Smooth muscle cell (in vitro differentiated cells): ENCODE measurements at regions not wholly inside any gene's neighbourhood (a gene's known extent, or its start where the extent isn't known, plus 50 kb on each side); places are given as distances from the start of the nearest gene placed in this dataset.

ENCODE experiments used
- DNase-seq: peaks from one replicate; lab custom pipeline; 2025; ENCODE audit not compliant: unreplicated experiment; lab: John Stamatoyannopoulos, UW
- H2AFZ ChIP-seq: fragments of 200-600 bp; sonication (generic); 2 replicates; pipeline ENCODE4 v1.6.0; 2016; ENCODE audit warnings: antibody characterized with exemption, low read depth, mild to moderate bottlenecking
- H3F3A ChIP-seq: fragments of 200-600 bp; sonication (generic); 2 replicates; pipeline ENCODE4 v1.6.0; 2017; ENCODE audit warnings: antibody characterized with exemption, low read depth
- H3K27ac ChIP-seq: fragments of 200-600 bp; sonication (generic); 2 replicates; pipeline ENCODE4 v1.5.1; 2016; ENCODE audit warnings: low read depth, mild to moderate bottlenecking
- H3K27me3 ChIP-seq: fragments of 200-600 bp; sonication (generic); 2 replicates; pipeline ENCODE4 v1.6.1; 2016; ENCODE audit warnings: low read depth, mild to moderate bottlenecking
- H3K36me3 ChIP-seq: fragments of 200-600 bp; sonication (generic); 2 replicates; pipeline ENCODE4 v1.5.1; 2016; ENCODE audit warnings: low read depth
- H3K4me1 ChIP-seq: fragments of 200-600 bp; sonication (generic); 2 replicates; pipeline ENCODE4 v1.5.1; 2016; ENCODE audit warnings: low read depth
- H3K4me2 ChIP-seq: fragments of 200-600 bp; sonication (generic); 2 replicates; pipeline ENCODE4 v1.6.0; 2016; ENCODE audit warnings: mild to moderate bottlenecking
- H3K4me3 ChIP-seq: fragments of 200-600 bp; sonication (generic); 2 replicates; pipeline ENCODE4 v1.5.1; 2016; ENCODE audit warnings: mild to moderate bottlenecking
- H3K79me2 ChIP-seq: fragments of 200-600 bp; sonication (generic); 2 replicates; pipeline ENCODE4 v1.6.0; 2016; ENCODE audit warnings: low read depth, mild to moderate bottlenecking
- H3K9ac ChIP-seq: fragments of 200-600 bp; sonication (generic); 2 replicates; pipeline ENCODE4 v1.6.0; 2016; ENCODE audit warnings: low read depth
- H3K9me3 ChIP-seq: fragments of 200-600 bp; sonication (generic); replicated peaks from 2 replicates; pipeline ENCODE4 v1.5.1; 2016; ENCODE audit warnings: low read depth
- H4K20me1 ChIP-seq: fragments of 200-600 bp; sonication (generic); 2 replicates; pipeline ENCODE4 v1.6.0; 2016; ENCODE audit warnings: low read depth
- WGBS: methylation state at CpG from one replicate; pipeline ENCODE4 v1.1.7; 2016; ENCODE audit warnings: low lambda C conversion rate; 5-methylcytosine and 5-hydroxymethylcytosine counted together
- TF ChIP-seq, protein P1 (sequence below): fragments of 200-600 bp; sonication (generic); IDR thresholded peaks from 2 replicates; pipeline ENCODE4 v1.5.1; 2017; ENCODE audit warnings: borderline replicate concordance, mild to moderate bottlenecking, antibody characterized with exemption; ENCODE audit not compliant: insufficient read depth, poor library complexity, severe bottlenecking

DNA sequence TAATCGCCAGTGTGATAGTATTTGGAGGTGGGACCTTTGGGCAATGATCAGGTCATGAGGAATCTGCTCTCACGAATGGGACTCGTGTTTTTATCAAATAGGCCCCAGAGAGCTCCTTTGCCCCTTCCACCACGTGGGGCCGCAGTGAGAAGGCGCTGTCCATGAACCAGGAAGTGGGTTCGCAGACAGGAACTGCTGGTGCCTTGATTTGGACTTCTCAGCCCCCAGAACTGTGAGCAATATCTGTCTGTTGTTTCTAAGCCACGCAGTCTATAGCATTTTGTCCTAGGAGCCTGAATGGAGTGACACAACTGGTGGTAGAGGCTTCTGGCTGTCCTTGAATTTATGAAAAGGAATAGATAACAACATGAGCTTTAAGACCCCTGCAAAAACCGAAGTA is 111.2 kb upstream of the HDAC4 start:
- no peaks in the 10 kb centered on the region for H3K79me2 ChIP-seq
- H3K4me3 ChIP-seq = no peak overlapping the region
- no peaks in the 10 kb centered on the region for H3K4me1 ChIP-seq
- TF ChIP-seq, protein P1, sequence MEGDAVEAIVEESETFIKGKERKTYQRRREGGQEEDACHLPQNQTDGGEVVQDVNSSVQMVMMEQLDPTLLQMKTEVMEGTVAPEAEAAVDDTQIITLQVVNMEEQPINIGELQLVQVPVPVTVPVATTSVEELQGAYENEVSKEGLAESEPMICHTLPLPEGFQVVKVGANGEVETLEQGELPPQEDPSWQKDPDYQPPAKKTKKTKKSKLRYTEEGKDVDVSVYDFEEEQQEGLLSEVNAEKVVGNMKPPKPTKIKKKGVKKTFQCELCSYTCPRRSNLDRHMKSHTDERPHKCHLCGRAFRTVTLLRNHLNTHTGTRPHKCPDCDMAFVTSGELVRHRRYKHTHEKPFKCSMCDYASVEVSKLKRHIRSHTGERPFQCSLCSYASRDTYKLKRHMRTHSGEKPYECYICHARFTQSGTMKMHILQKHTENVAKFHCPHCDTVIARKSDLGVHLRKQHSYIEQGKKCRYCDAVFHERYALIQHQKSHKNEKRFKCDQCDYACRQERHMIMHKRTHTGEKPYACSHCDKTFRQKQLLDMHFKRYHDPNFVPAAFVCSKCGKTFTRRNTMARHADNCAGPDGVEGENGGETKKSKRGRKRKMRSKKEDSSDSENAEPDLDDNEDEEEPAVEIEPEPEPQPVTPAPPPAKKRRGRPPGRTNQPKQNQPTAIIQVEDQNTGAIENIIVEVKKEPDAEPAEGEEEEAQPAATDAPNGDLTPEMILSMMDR = no peak
- no peak overlapping the region for H3K27ac ChIP-seq
- no peak overlapping the region for H2AFZ ChIP-seq
- H3F3A ChIP-seq = no peaks in the 10 kb centered on the region
- no peaks in the 10 kb centered on the region for H3K36me3 ChIP-seq
- no peak overlapping the region for H3K4me2 ChIP-seq
- DNase-seq = no peak
- no peaks in the 10 kb centered on the region for H4K20me1 ChIP-seq
- WGBS = 84% methylated on average over 9 of the region's 9 CpGs
- H3K9ac ChIP-seq = no peak overlapping the region
- no peaks in the 10 kb centered on the region for H3K27me3 ChIP-seq
- no peaks in the 10 kb centered on the region for H3K9me3 ChIP-seq

DNA sequence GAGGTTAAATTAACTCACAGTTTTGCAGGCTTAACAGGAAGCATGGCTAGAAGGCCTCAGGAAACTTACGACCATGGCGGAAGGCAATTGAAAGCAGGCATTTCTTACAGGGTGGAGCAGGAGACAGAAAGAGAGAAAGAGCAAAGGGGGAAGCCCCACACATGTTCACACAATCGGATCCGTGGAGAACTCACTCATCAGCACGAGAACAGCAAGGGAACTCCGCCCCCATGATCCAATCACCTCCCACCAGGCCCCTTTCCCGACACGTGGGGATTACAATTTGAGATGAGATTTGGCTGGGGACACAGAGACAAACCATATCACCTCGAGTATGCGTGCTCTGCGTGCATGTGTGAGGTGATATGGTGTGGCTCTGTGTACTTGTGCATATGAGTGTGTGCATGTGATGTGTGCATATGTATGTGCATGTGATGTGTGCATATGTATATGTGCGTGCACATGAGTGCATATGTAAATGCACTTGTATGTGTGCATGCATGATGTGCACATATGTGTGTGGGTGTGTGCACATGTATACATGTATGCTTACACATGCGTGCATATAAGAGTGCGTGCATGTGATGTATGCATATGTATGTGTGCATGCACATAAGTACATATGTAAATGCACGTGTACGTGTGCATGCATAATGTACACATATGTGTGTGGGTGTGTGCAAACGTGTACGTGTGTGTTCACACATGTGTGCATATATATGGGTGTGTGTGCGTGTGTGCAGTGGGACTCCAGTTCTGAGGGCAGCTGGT is 108.7 kb upstream of the HDAC4 start:
- H3K79me2 ChIP-seq = no peaks in the 10 kb centered on the region
- no peaks in the 10 kb centered on the region for H3K27me3 ChIP-seq
- no peaks in the 10 kb centered on the region for H3K4me1 ChIP-seq
- TF ChIP-seq, protein P1 = no peak
- no peak overlapping the region for H2AFZ ChIP-seq
- H3K4me3 ChIP-seq = no peak overlapping the region
- no peak overlapping the region for H3K27ac ChIP-seq
- no peak overlapping the region for H3K9ac ChIP-seq
- 82% methylated on average over 19 of the region's 19 CpGs for WGBS
- H3F3A ChIP-seq = no peaks in the 10 kb centered on the region
- no peak for DNase-seq
- H3K9me3 ChIP-seq = no peaks in the 10 kb centered on the region
- no peak overlapping the region for H3K4me2 ChIP-seq
- H4K20me1 ChIP-seq = no peaks in the 10 kb centered on the region
- no peaks in the 10 kb centered on the region for H3K36me3 ChIP-seq

DNA sequence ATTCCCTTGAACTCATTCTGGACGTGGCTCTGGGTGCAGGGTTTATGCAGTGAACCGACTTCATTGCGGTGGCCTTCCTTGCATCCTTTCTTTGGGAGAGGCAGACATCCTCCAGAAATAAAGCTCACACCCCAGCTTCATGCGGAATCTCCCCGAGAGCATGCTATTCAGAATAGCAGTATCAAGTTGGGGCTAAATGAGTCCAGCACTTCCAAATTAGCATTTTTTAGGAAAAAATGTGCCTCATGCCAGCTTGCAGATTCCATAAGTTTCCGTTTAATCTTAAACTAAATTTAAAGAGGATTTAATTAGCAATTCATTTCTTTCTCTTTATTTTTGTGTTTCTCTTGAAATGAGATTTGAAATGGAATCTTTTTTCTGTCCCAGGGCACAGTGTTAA is 107.4 kb upstream of the HDAC4 start:
- no peak for DNase-seq
- 89% methylated on average over 6 of the region's 6 CpGs for WGBS
- H2AFZ ChIP-seq = no peak overlapping the region

More for the DNA sequence above, 107.4 kb upstream of the HDAC4 start:
- Histone ChIP-seq H3K36me3 (no peaks in the 10 kb centered on the region), H3K4me1 (no peaks in the 10 kb centered on the region), H3K27me3 (no peaks in the 10 kb centered on the region), H3K4me3 (no peak overlapping the region), H3K79me2 (no peaks in the 10 kb centered on the region), H4K20me1 (no peaks in the 10 kb centered on the region), H3F3A (no peaks in the 10 kb centered on the region), H3K9ac (no peak overlapping the region), H3K27ac (no peak overlapping the region), H3K9me3 (no peaks in the 10 kb centered on the region), H3K4me2 (no peak overlapping the region)
- TF ChIP-seq, protein P1 = no peak
